ENCODE measurements at regions not wholly inside any gene's neighbourhood (a gene's known extent, or its start where the extent isn't known, plus 50 kb on each side); places are given as distances from the start of the nearest gene placed in this dataset.

GRCh38 chr13:48827709-48828108 is 148.0 kb upstream of the FNDC3A start:
- H3K27ac ChIP-seq (ENCODE audit: low read depth, low read length) = no peak overlapping the region
- no peak overlapping the region for H2BK5ac ChIP-seq (ENCODE audit: low read depth, low read length)
- H3K27me3 ChIP-seq (replicated peaks in 1 of 4; ENCODE audit: control insufficient read depth in 3 of 4, extremely low read depth in 1 of 4, insufficient read depth in 3 of 4, low read length in 3 of 4) = no peaks in the 10 kb centered on the region
- no peak overlapping the region for H3K9ac ChIP-seq (replicated peaks in 1 of 4; ENCODE audit: extremely low read depth in 1 of 4, low read depth in 3 of 4, low read length in 3 of 4)
- H2AK5ac ChIP-seq (ENCODE audit: low read depth, low read length) = no peak overlapping the region
- H2BK12ac ChIP-seq (ENCODE audit: low read depth, low read length) = no peak overlapping the region
- POLR2A ChIA-PET (ENCODE audit: partially characterized antibody) = no interaction called here
- DNase-seq (ENCODE audit: low read depth in 1 of 2, low spot score in 2 of 2) (no peak), FAIRE-seq (no peak)
- H3K9me3 ChIP-seq (ENCODE audit: insufficient read depth in 2 of 2, low read depth in 1 of 2, low read length in 1 of 2) = peaks cover 12 to 16% of the 10 kb centered on the region in 2 experiments
- H2BK120ac ChIP-seq (replicated peaks; ENCODE audit: low read depth, low read length) = no peak overlapping the region
- H4K8ac ChIP-seq (ENCODE audit: extremely low read depth, insufficient read depth, low read length) = no peak overlapping the region
- H3K56ac ChIP-seq (replicated peaks; ENCODE audit: insufficient read length, low read depth, low read length) = no peak overlapping the region
- no peak overlapping the region for H3K4me3 ChIP-seq (ENCODE audit: extremely low read depth in 1 of 4, insufficient read depth in 2 of 4, low read depth in 3 of 4, low read length in 4 of 4)
- H3K79me1 ChIP-seq (ENCODE audit: low read depth, low read length) = no peaks in the 10 kb centered on the region
- no peaks in the 10 kb centered on the region for H3K79me2 ChIP-seq (ENCODE audit: control insufficient read depth in 1 of 2, insufficient read depth in 2 of 2, low read length in 2 of 2)
- no peak overlapping the region for H4K91ac ChIP-seq (replicated peaks; ENCODE audit: insufficient read length, low read length)
- H3K14ac ChIP-seq (ENCODE audit: insufficient read length) = no peak overlapping the region
- peaks cover 0 to 8% (median 2%) of the 10 kb centered on the region in 4 experiments; a peak in 5 of 7 replicates for H3K4me1 ChIP-seq (replicated peaks in 1 of 4; ENCODE audit: control insufficient read depth in 3 of 4, insufficient read depth in 4 of 4, low read length in 3 of 4)
- TF ChIP-seq FOSL1 (IDR thresholded peaks at IDR 0.05; ENCODE audit: insufficient read depth, low read depth, low read length) = no peak
- no peak overlapping the region for H3K18ac ChIP-seq (ENCODE audit: extremely low read depth, low read length)
- no peaks in the 10 kb centered on the region for H4K20me1 ChIP-seq (replicated peaks in 1 of 2; ENCODE audit: control insufficient read depth in 1 of 2, insufficient read depth in 2 of 2, low read length in 2 of 2)
- no peak overlapping the region for H3K23ac ChIP-seq (ENCODE audit: insufficient read length)
- CTCF ChIA-PET (ENCODE audit: partially characterized antibody) = interaction anchor here (0.6 kb wide), 1 partner anchor 25 kb away, joined by 3 read pairs; no protein-coding TSS in a partner anchor
- no peak overlapping the region for H3K4me2 ChIP-seq (ENCODE audit: insufficient read depth in 1 of 2, low read depth in 2 of 2, low read length in 2 of 2)
- H4K5ac ChIP-seq (ENCODE audit: insufficient read length, low read depth, low read length) = no peak overlapping the region
- no peak overlapping the region for H2BK20ac ChIP-seq (ENCODE audit: low read length)
- no peak overlapping the region for H2BK15ac ChIP-seq (ENCODE audit: low read length)
- no peaks in the 10 kb centered on the region; a peak in 1 of 8 replicates for H3K36me3 ChIP-seq (ENCODE audit: control insufficient read depth in 2 of 4, insufficient read depth in 4 of 4, low read length in 3 of 4)
- H3K23me2 ChIP-seq (ENCODE audit: low read depth, low read length) = no peaks in the 10 kb centered on the region
- H3K4ac ChIP-seq (replicated peaks; ENCODE audit: insufficient read length, low read depth, low read length) = no peak overlapping the region
- no peak overlapping the region for H2AFZ ChIP-seq (ENCODE audit: low read length)
- WGBS, 2 experiments (ENCODE audit: extremely low coverage in 1 of 2, insufficient coverage in 1 of 2, insufficient read length in 1 of 2, insufficient replicate concordance in 2 of 2, low coverage in 1 of 2, low lambda C conversion rate in 2 of 2, missing lambda C conversion rate in 1 of 2) = 91% methylated on average over 2 of the region's 2 CpGs; no CpG with 5 or more reads in 1 of the 2 experiments
